HUES48 (cell line): ENCODE measurements at regions not wholly inside any gene's neighbourhood (a gene's known extent, or its start where the extent isn't known, plus 50 kb on each side); places are given as distances from the start of the nearest gene placed in this dataset.

Source experiments
- H3K27ac ChIP-seq: one replicate; pipeline ENCODE4 v1.7.0; 2013; ENCODE audit warnings: low read depth, low read length, inconsistent platforms
- H3K27me3 ChIP-seq: 2 replicates; pipeline ENCODE4 v1.6.1; 2013; ENCODE audit warnings: mild to moderate bottlenecking, low read length; ENCODE audit not compliant: control insufficient read depth, insufficient read depth
- H3K36me3 ChIP-seq: 2 replicates; pipeline ENCODE4 v1.6.1; 2013; ENCODE audit warnings: low read length; ENCODE audit not compliant: control insufficient read depth, insufficient read depth
- H3K4me1 ChIP-seq: 2 replicates; pipeline ENCODE4 v1.6.1; 2013; ENCODE audit warnings: mild to moderate bottlenecking, low read length; ENCODE audit not compliant: control insufficient read depth, insufficient read depth
- H3K4me3 ChIP-seq: 2 replicates; pipeline ENCODE4 v1.5.1; 2013; ENCODE audit warnings: mild to moderate bottlenecking, low read depth, low read length
- H3K9ac ChIP-seq: 2 replicates; pipeline ENCODE4 v1.6.1; 2013; ENCODE audit warnings: mild to moderate bottlenecking, low read depth, low read length, moderate library complexity
- H3K9me3 ChIP-seq: 2 replicates; pipeline ENCODE4 v1.6.1; 2013; ENCODE audit warnings: low read length; ENCODE audit not compliant: control insufficient read depth, insufficient read depth

DNA sequence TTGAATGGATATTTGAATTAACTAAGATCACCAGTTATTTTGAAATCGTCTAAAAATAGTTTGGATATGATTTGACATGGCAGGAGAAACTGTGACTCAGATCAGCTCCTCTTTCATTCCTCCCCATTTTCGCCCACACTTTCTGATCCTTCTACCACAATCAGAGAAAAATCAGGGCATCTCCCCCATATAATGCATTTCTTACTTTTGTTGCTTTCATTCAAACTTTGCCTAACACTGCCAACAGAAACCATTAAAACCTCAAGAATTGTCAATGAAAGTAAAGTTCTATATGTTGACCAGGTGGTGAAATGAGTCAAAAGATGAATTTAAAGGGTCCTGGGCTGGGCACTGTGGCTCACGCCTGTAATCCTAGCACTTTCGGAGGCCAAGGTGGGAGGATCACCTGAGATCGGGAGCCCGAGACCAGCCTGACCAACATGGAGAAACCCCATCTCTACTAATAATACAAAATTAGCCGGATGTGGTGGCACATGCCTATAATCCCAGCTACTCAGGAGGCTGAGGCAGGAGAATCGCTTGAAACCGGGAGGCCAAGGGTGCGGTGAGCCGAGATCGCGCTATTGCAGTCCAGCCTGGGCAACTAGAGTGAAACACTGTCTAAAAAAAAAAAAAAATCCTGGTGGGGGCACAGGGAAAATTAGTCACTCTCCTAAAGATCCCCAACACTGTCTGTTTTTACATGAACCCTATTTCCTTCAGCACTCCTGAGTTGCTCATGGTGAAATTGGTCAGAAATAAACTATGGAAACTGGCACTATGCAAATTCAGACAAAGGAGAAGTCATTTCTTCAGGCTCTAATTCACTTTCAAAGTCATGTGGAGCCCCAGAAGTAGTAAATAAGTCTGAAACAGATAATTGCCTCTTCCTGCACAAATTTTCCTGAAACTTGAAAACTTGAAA, 122.8 kb upstream of the NOCT start:
- H3K9ac ChIP-seq, result no peak overlapping the region
- no peaks in the 10 kb centered on the region for H3K27me3 ChIP-seq
- no peak overlapping the region for H3K4me3 ChIP-seq
- no peaks in the 10 kb centered on the region for H3K36me3 ChIP-seq
- H3K4me1 ChIP-seq, result peaks cover 20% of the 10 kb centered on the region
- no peak overlapping the region for H3K27ac ChIP-seq
- peaks cover 2% of the 10 kb centered on the region for H3K9me3 ChIP-seq

DNA sequence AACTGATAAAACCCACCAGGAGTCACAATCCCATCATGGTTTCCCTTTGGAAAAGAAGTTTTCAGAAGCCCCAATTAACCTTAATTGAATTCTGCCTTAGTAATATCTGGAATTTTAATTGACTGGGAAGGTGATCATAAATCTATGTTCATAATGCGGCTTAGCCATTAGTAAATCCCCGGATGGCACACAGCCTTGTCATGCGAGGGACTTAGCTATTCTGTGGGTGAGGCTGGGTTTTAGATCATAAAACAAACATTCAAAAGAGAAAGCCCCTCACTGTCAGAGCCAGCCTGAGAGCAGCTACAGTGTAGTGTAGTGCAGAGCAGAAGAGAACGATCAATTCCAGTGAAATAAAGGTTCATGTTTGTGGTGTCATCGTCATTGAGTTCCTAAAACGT, 124.0 kb upstream of the NOCT start:
- Histone ChIP-seq H3K9me3 (peaks cover 12% of the 10 kb centered on the region), H3K36me3 (no peaks in the 10 kb centered on the region), H3K27me3 (no peaks in the 10 kb centered on the region), H3K4me3 (no peak overlapping the region), H3K27ac (no peak overlapping the region), H3K9ac (0 out of 2 replicates have a peak overlapping the region, but pooled peaks have one; percentile 12), H3K4me1 (peaks cover 20% of the 10 kb centered on the region)

DNA sequence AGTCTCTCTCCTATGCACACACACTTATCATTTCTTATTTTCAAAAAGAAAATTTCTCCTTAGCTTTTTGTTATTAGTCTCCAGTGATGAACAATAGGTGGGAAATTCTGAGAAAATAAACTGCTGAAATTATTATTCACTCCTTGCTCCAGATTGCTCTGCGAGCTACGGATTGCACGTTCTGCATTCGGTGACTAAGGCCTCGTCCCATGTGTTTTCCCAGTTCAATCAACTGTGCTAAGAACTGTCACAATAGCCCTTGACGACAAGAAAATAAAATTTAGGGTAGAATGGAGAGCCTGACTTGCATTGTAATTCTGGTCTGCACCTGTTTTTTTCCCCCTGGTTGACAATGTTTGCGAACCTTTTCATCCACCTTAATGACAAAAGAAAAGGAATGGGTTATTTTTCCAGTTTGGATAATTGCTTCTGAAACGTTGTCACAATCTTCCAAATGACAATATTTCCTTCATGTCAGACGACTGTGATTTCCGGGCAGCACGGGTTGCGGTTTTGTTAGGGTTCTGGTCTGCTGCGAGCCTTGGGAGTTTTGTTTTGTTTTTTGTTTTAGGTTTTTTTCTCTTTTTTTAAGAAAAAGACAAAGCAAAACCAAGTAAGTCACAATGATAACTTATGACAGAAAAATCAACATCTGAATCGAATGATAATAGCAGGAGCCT, 124.5 kb upstream of the NOCT start:
- Histone ChIP-seq H3K4me1 (peaks cover 20% of the 10 kb centered on the region), H3K9ac (0 out of 2 replicates have a peak overlapping the region, but pooled peaks have one; percentile 12), H3K27ac (no peak overlapping the region)

DNA sequence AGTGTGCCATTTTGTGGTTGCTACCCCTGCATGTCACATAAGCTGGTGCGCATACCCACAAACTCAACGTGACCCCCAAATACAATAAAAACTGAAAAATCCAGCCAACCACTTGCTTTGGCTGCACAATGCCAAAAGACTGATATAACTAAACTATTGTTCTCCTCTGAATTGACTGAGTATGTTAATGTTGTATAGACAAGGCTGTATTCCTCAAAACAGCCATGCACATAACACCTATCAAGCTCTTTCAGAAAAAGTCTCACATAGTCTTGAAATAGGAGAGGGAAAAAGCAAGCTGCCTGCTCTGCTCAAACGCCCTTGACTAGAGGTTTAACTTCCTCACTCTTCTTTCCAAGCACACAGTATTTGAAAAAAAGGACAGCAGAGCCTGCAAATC, 126.4 kb upstream of the NOCT start:
- Histone ChIP-seq H3K4me1 (peaks cover 20% of the 10 kb centered on the region), H3K9me3 (peaks cover 12% of the 10 kb centered on the region), H3K4me3 (no peak overlapping the region), H3K36me3 (no peaks in the 10 kb centered on the region), H3K27me3 (no peaks in the 10 kb centered on the region), H3K9ac (no peak overlapping the region), H3K27ac (no peak overlapping the region)

More for the DNA sequence above, 124.5 kb upstream of the NOCT start:
- no peaks in the 10 kb centered on the region for H3K36me3 ChIP-seq
- H3K27me3 ChIP-seq, result no peaks in the 10 kb centered on the region
- peaks cover 12% of the 10 kb centered on the region for H3K9me3 ChIP-seq
- no peak overlapping the region for H3K4me3 ChIP-seq

DNA sequence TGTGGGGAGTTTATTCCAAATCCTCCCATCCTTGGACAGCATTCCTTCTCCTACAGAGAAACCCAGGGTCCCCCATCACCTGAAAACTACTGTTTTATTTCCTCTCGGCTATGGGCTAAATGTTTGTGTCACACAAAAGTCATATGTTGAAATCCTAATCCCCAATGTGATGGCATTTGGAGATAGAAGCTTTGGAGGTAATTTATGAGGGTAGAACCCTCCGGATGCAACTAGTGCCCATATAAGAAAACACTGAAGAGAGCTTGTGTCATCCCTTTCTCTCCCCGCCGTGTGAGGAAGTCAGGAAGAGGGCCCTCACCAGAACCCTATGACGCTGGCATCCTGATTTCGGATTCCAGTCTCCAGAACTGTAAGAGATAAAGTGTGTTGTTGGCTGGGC, 127.8 kb upstream of the NOCT start:
- H3K36me3 ChIP-seq, result no peaks in the 10 kb centered on the region
- H3K4me1 ChIP-seq, result peaks cover 20% of the 10 kb centered on the region
- no peaks in the 10 kb centered on the region for H3K27me3 ChIP-seq
- H3K9me3 ChIP-seq, result peaks cover 12% of the 10 kb centered on the region
- H3K4me3 ChIP-seq, result peak overlapping the region; percentile 26; the same call in 1 of the 2 replicates
- no peak overlapping the region for H3K9ac ChIP-seq
- no peak overlapping the region for H3K27ac ChIP-seq

DNA sequence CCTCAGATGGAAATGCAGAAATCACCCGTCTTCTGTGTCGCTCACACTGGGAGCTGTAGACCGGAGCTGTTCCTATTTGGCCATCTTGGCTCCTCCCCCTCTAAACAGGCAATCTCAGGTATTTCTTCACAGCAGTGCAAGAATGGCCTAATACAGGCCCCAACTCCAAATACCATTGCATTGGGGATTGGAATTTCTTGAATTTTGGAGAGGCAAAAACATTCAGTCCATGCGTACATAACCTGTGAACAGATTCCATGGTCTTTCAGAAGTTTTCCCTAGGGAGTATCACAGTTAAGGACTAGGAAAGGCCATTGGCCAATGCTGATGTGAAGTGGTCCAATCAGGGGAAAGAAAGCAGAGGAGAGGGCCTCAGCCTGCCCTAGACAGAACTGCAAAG, 128.2 kb upstream of the NOCT start:
- Histone ChIP-seq H3K4me1 (peaks cover 19% of the 10 kb centered on the region), H3K9me3 (peaks cover 12% of the 10 kb centered on the region), H3K4me3 (peak overlapping the region; percentile 26; the same call in 1 of the 2 replicates), H3K27me3 (no peaks in the 10 kb centered on the region), H3K36me3 (no peaks in the 10 kb centered on the region), H3K27ac (no peak overlapping the region), H3K9ac (no peak overlapping the region)

DNA sequence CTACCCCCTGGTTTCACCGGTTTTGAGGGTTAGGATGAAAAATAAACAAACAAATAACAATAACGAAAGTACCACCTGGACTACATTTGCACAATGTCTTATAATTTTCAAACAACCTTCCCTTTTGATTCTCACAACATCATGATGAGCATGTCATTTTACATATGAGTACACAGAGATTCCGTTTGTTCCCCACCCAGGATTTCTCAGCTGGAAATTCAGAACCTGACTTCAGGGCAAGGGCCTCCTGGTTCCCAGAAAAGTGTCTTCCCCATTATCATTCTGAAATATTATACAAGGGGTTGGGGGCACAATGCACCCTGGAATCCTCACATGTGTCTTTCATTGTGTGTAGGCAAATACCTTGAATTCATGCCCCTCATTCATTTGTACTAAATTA, 135.8 kb upstream of the NOCT start:
- no peaks in the 10 kb centered on the region for H3K27me3 ChIP-seq
- H3K4me3 ChIP-seq, result no peak overlapping the region
- H3K9ac ChIP-seq, result no peak overlapping the region
- no peaks in the 10 kb centered on the region for H3K4me1 ChIP-seq
- H3K27ac ChIP-seq, result no peak overlapping the region
- no peaks in the 10 kb centered on the region for H3K9me3 ChIP-seq
- H3K36me3 ChIP-seq, result no peaks in the 10 kb centered on the region

DNA sequence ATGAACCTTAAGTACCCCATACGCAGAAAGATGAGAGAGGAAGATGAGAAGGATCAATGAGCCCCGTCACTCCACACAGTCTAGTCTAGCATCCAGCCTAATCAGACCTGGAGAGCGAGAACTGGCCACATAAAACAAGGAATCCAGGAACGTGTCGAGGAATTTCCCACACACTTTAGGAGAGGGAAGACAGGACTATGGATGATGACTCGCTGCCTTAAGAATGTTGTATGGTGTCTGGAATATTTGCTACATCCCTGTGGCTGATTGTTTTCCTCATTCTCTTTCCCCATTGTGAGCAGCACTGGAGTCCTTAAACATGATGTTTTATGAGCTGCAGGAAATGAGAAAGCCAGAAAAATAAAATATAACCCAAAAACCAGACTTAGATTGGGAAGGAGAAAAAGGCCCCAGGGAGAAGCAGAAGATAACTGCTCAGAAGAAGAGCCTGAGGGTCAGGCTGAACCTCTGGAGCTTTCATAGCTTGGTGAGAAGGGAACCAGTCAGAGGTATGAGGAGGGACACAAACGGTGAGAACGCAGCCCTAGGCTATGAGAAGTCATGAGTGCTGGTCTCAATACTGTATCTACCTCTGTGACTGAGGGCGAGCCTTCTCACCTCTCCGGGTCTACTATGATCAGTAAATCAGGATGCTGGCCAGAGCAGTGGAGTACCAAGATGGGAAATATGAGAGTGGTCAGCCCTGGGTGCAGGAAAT, 139.5 kb upstream of the NOCT start:
- H3K4me3 ChIP-seq, result no peak overlapping the region
- peaks cover 8% of the 10 kb centered on the region; the same call in 1 of the 2 replicates for H3K4me1 ChIP-seq
- H3K27ac ChIP-seq, result no peak overlapping the region
- H3K9me3 ChIP-seq, result no peaks in the 10 kb centered on the region
- no peaks in the 10 kb centered on the region for H3K36me3 ChIP-seq
- no peak overlapping the region for H3K9ac ChIP-seq
- no peaks in the 10 kb centered on the region for H3K27me3 ChIP-seq

DNA sequence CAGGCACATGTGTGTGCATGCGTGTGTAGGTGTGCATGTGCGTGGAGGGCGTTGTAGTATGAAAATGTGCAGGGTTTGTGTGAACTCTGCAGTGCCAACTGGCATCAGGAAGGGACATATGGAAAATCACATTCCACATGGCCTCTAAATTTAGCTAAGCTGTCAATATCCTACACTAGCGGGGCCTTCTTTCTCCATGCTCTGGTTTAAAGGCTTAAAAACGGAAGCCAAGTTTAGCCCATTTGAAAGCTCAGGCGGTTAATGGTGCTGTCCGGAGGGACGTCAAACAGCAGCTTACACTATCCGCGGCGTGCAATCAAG, 144.1 kb upstream of the NOCT start:
- H3K27ac ChIP-seq, result no peak overlapping the region
- H3K27me3 ChIP-seq, result no peaks in the 10 kb centered on the region
- H3K4me1 ChIP-seq, result peaks cover 12% of the 10 kb centered on the region; the same call in 1 of the 2 replicates
- H3K4me3 ChIP-seq, result no peak overlapping the region
- no peaks in the 10 kb centered on the region for H3K9me3 ChIP-seq
- H3K36me3 ChIP-seq, result no peaks in the 10 kb centered on the region
- no peak overlapping the region for H3K9ac ChIP-seq

DNA sequence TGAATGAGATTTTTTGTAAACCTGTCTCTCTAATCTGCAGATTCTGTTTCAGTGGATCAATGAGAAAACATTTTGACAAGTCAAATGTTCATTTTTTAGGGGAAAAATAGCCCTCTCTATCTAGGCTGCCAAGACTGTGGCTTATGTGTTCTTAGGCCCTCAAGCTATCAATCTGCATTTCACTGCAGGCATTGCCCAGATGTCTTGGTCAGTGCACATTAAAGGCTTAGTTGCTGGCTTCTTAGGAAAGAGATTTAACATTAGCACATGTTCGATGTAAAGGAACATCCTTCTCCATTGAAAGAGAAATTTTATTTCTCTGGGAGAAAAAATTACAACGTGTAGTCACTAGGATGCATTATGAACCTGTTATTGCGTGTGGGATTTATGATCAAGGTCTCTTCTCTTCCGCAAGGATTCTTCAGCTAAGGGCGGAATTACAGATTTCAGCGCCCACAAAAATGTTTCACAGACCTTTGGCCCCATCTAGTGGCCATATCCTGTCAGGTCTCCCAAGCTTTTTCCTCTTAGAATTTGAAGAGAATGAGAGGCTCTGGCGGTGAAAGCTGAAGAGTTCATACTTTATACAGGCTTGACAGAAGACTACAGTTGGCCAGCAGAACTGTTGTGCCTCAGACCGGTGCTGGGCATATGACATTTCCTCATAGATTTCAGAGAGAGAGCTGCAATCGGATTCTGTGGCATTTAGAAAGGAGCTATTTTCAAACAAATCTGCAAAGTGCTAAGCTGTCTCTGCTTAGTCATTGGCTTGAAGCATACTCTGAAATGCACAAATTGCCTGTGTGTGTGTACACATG, 144.6 kb upstream of the NOCT start:
- Histone ChIP-seq H3K4me1 (peaks cover 12% of the 10 kb centered on the region; the same call in 1 of the 2 replicates), H3K4me3 (no peak overlapping the region; the same call in 1 of the 2 replicates)

More for the DNA sequence above, 144.6 kb upstream of the NOCT start:
- Histone ChIP-seq H3K27ac (no peak overlapping the region), H3K27me3 (no peaks in the 10 kb centered on the region), H3K9ac (no peak overlapping the region), H3K36me3 (no peaks in the 10 kb centered on the region), H3K9me3 (no peaks in the 10 kb centered on the region)
